ENCODE measurements at regions not wholly inside any gene's neighbourhood (a gene's known extent, or its start where the extent isn't known, plus 50 kb on each side); places are given as distances from the start of the nearest gene placed in this dataset.

DNA sequence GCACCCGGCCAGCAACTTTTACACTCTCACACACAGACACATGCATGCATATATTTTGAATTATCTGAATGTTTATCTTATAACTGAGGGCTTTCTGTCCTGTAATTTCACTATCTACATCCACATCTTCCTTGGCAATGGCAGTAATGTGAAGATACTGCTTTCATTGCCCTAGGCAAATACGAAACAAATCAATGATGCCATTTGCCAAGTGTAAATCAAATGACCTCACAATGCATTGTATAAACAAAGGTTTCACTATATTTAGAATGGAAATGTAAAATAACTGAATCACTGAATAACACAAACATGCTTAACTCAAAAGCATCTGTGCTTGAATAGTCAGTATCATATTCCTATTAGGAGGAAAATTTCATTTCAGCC, 455.6 kb downstream of the TBL1XR1 start:
- Histone ChIP-seq H3K27me3 (peaks cover 5% of the 10 kb centered on the region), H3K27ac (no peak overlapping the region), H3K4me3 (no peak overlapping the region), H3K4me1 (replicated peaks in 1 of 2) (no peaks in the 10 kb centered on the region), H3K9me3 (replicated peaks in 1 of 3) (no peaks in the 10 kb centered on the region), H3K36me3 (replicated peaks in 1 of 2) (no peaks in the 10 kb centered on the region)
- WGBS, 4 donors, result 50 to 67% (median 59%) methylated on average over 2 of the region's 2 CpGs
- TF ChIP-seq, protein P1, sequence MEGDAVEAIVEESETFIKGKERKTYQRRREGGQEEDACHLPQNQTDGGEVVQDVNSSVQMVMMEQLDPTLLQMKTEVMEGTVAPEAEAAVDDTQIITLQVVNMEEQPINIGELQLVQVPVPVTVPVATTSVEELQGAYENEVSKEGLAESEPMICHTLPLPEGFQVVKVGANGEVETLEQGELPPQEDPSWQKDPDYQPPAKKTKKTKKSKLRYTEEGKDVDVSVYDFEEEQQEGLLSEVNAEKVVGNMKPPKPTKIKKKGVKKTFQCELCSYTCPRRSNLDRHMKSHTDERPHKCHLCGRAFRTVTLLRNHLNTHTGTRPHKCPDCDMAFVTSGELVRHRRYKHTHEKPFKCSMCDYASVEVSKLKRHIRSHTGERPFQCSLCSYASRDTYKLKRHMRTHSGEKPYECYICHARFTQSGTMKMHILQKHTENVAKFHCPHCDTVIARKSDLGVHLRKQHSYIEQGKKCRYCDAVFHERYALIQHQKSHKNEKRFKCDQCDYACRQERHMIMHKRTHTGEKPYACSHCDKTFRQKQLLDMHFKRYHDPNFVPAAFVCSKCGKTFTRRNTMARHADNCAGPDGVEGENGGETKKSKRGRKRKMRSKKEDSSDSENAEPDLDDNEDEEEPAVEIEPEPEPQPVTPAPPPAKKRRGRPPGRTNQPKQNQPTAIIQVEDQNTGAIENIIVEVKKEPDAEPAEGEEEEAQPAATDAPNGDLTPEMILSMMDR (IDR thresholded peaks at IDR 0.05), result no peak
- TF ChIP-seq POLR2A (IDR thresholded peaks at IDR 0.05), result no peak
- DNase-seq, result no peak
- intact Hi-C loops (cut with DNase I), result no loop called here

DNA sequence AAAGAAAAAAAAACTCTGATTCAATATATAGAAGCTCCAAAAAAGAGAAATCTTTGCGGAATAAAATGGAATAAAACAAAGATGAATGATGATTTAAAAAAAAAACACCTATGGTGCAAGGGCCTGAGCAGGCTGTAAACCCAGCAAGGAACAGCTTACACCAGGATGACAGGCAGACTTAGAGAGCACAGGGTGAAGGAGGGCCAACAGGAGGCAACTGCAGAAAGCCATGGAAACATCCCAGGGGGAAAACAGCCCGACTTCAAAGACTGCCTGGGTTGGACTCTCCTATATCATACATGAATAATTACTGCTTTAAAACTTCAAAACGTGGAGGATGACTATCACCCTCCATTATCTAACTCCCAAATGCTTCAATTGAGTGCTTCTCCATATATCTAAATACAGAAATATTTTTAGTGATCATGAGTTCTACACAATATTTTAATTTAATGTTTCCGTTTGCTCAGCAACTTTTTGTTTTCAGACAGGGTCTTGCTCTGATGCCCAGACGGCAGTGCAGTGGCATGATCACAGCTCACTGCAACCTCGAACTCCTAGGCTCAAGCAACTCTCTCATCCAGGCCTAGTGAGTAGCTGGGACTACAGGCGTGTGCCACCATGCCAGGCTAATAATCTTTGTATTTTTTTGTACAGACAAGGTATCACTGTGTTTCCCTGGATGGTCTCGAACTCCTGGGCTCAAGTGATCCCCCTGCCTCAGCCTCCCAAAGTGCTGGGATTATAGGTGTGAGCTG, 456.2 kb downstream of the TBL1XR1 start:
- WGBS, 4 donors, result 67 to 73% (median 71%) methylated on average over 8 of the region's 8 CpGs
- H3K4me1 ChIP-seq (replicated peaks in 1 of 2), result no peaks in the 10 kb centered on the region
- intact Hi-C loops (cut with DNase I), result no loop called here
- no peaks in the 10 kb centered on the region for H3K36me3 ChIP-seq (replicated peaks in 1 of 2)
- no peak overlapping the region for H3K27ac ChIP-seq
- DNase-seq, result no peak
- H3K27me3 ChIP-seq, result peaks cover 5% of the 10 kb centered on the region
- H3K9me3 ChIP-seq (replicated peaks in 1 of 3), result no peaks in the 10 kb centered on the region
- TF ChIP-seq POLR2A (IDR thresholded peaks at IDR 0.05), result no peak
- TF ChIP-seq, protein P1 (IDR thresholded peaks at IDR 0.05), result no peak
- no peak overlapping the region for H3K4me3 ChIP-seq

DNA sequence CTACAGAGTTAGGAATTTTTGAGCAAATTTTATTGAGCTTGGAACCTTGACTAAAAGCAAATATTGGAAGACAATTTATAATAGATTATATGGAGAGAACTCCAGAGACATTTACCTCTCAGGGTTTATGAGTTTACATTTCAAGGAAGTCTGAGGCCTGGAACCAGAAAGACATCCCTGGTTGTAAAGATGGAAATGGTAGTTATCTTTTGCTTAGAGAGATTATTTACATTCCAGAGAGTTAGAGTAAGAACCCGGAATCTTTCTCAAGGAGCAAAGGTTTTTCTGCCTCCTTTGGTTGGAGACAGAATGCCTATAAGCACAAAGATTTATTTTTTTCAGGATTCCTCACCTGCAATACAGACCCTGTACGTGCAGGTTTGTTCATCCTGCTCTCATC, 458.1 kb downstream of the TBL1XR1 start:
- Histone ChIP-seq H3K36me3 (replicated peaks in 1 of 2) (no peaks in the 10 kb centered on the region), H3K9me3 (replicated peaks in 1 of 3) (no peaks in the 10 kb centered on the region), H3K27me3 (peaks cover 5% of the 10 kb centered on the region), H3K4me1 (replicated peaks in 1 of 2) (no peaks in the 10 kb centered on the region), H3K4me3 (no peak overlapping the region), H3K27ac (no peak overlapping the region)
- no peak for TF ChIP-seq POLR2A (IDR thresholded peaks at IDR 0.05)
- TF ChIP-seq, protein P1 (IDR thresholded peaks at IDR 0.05), result no peak
- WGBS, 4 donors, result 54 to 83% (median 70%) methylated on average over 2 of the region's 2 CpGs
- DNase-seq, result no peak
- intact Hi-C loops (cut with DNase I), result no loop called here

GRCh38 chr3:176737480-176738110, 459.7 kb downstream of the TBL1XR1 start:
- WGBS, 4 donors, result 70 to 82% (median 77%) methylated on average over 4 of the region's 4 CpGs
- no peak for TF ChIP-seq POLR2A (IDR thresholded peaks at IDR 0.05)
- TF ChIP-seq, protein P1 (IDR thresholded peaks at IDR 0.05), result no peak
- H3K9me3 ChIP-seq (replicated peaks in 1 of 3), result no peaks in the 10 kb centered on the region
- H3K36me3 ChIP-seq (replicated peaks in 1 of 2), result no peaks in the 10 kb centered on the region
- intact Hi-C loops (cut with DNase I), result no loop called here
- peaks cover 5% of the 10 kb centered on the region for H3K27me3 ChIP-seq
- DNase-seq, result no peak
- no peak overlapping the region for H3K27ac ChIP-seq
- no peaks in the 10 kb centered on the region for H3K4me1 ChIP-seq (replicated peaks in 1 of 2)
- no peak overlapping the region for H3K4me3 ChIP-seq
